ENCODE measurements at regions not wholly inside any gene's neighbourhood (a gene's known extent, or its start where the extent isn't known, plus 50 kb on each side); places are given as distances from the start of the nearest gene placed in this dataset.

DNA sequence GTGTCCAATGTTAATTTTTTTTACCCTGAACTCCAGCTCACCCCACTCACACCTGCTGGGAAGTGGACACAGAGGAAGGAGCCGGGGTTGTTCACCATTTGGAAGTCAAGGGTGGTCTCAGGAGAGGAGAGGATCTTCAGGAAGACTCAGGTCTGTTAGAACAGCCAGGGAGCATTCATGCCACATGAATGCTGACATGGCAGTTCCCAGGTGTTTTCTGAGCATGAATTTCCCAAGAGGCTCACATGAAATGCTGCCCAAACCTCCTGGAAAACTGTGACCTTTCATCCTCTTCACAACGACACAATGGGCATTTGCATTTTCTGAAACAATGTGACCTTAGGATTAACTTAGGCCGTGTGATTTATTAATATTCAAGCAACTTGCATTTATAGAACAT is 2409.2 kb downstream of the TP53TG3F start:
- H3K4me1 ChIP-seq (ENCODE audit: insufficient read depth, low read length, severe bottlenecking), result no peaks in the 10 kb centered on the region
- H3K79me2 ChIP-seq (ENCODE audit: insufficient read depth, low read length), result no peaks in the 10 kb centered on the region
- no peaks in the 10 kb centered on the region for H3K9me3 ChIP-seq (ENCODE audit: low read length)
- no peak overlapping the region for H3K4me3 ChIP-seq (ENCODE audit: low read depth, low read length, poor library complexity, severe bottlenecking)
- no peaks in the 10 kb centered on the region for H4K20me1 ChIP-seq (ENCODE audit: insufficient read depth, low read length)
- no peak overlapping the region for H3K4me2 ChIP-seq (ENCODE audit: low read length)
- H2AFZ ChIP-seq (ENCODE audit: low read length), result no peak overlapping the region
- no peaks in the 10 kb centered on the region for H3F3A ChIP-seq (ENCODE audit: insufficient read depth, low read length)
- H3K27me3 ChIP-seq (ENCODE audit: insufficient read depth, low read length), result no peaks in the 10 kb centered on the region
- H3K9me2 ChIP-seq (ENCODE audit: low read depth, low read length), result no peaks in the 10 kb centered on the region
- H3K27ac ChIP-seq (ENCODE audit: low read depth, low read length, poor library complexity, severe bottlenecking), result no peak overlapping the region
- TF ChIP-seq, protein P1, sequence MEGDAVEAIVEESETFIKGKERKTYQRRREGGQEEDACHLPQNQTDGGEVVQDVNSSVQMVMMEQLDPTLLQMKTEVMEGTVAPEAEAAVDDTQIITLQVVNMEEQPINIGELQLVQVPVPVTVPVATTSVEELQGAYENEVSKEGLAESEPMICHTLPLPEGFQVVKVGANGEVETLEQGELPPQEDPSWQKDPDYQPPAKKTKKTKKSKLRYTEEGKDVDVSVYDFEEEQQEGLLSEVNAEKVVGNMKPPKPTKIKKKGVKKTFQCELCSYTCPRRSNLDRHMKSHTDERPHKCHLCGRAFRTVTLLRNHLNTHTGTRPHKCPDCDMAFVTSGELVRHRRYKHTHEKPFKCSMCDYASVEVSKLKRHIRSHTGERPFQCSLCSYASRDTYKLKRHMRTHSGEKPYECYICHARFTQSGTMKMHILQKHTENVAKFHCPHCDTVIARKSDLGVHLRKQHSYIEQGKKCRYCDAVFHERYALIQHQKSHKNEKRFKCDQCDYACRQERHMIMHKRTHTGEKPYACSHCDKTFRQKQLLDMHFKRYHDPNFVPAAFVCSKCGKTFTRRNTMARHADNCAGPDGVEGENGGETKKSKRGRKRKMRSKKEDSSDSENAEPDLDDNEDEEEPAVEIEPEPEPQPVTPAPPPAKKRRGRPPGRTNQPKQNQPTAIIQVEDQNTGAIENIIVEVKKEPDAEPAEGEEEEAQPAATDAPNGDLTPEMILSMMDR (IDR thresholded peaks at IDR 0.05; ENCODE audit: low read length), result no peak
- TF ChIP-seq EZH2 (IDR thresholded peaks at IDR 0.05; ENCODE audit: borderline replicate concordance, low read length), result no peak
- no peak overlapping the region for H3K9ac ChIP-seq (ENCODE audit: low read length)
- H3K36me3 ChIP-seq (ENCODE audit: insufficient read depth, low read length), result no peaks in the 10 kb centered on the region

DNA sequence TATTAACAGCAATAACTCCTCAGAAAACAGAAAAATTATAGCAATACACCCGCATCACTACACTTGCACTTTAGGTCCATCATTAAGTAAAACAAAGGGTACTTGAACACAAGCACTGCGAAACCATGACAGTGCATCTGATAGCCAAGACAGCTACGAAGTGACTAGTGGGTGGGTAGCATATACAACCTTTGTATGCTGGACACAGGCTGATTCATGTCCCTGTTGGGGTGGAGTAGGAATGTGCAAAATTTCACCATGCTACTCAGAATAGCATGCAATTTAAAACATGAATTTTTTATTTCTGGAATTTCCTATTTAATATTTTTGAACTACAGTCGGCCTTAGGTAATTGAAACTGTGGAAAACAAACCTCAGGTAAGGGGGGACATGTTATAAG is 2414.1 kb downstream of the TP53TG3F start:
- H3K9me3 ChIP-seq (ENCODE audit: low read length), result no peaks in the 10 kb centered on the region
- no peak for TF ChIP-seq EZH2 (IDR thresholded peaks at IDR 0.05; ENCODE audit: borderline replicate concordance, low read length)
- TF ChIP-seq, protein P1 (IDR thresholded peaks at IDR 0.05; ENCODE audit: low read length), result no peak
- H3K4me3 ChIP-seq (ENCODE audit: low read depth, low read length, poor library complexity, severe bottlenecking), result no peak overlapping the region
- H3F3A ChIP-seq (ENCODE audit: insufficient read depth, low read length), result no peaks in the 10 kb centered on the region
- no peak overlapping the region for H2AFZ ChIP-seq (ENCODE audit: low read length)
- H4K20me1 ChIP-seq (ENCODE audit: insufficient read depth, low read length), result no peaks in the 10 kb centered on the region
- H3K4me1 ChIP-seq (ENCODE audit: insufficient read depth, low read length, severe bottlenecking), result no peaks in the 10 kb centered on the region
- H3K36me3 ChIP-seq (ENCODE audit: insufficient read depth, low read length), result no peaks in the 10 kb centered on the region
- H3K27ac ChIP-seq (ENCODE audit: low read depth, low read length, poor library complexity, severe bottlenecking), result no peak overlapping the region
- H3K27me3 ChIP-seq (ENCODE audit: insufficient read depth, low read length), result no peaks in the 10 kb centered on the region
- no peaks in the 10 kb centered on the region for H3K9me2 ChIP-seq (ENCODE audit: low read depth, low read length)
- no peak overlapping the region for H3K4me2 ChIP-seq (ENCODE audit: low read length)
- H3K9ac ChIP-seq (ENCODE audit: low read length), result no peak overlapping the region
- H3K79me2 ChIP-seq (ENCODE audit: insufficient read depth, low read length), result no peaks in the 10 kb centered on the region

DNA sequence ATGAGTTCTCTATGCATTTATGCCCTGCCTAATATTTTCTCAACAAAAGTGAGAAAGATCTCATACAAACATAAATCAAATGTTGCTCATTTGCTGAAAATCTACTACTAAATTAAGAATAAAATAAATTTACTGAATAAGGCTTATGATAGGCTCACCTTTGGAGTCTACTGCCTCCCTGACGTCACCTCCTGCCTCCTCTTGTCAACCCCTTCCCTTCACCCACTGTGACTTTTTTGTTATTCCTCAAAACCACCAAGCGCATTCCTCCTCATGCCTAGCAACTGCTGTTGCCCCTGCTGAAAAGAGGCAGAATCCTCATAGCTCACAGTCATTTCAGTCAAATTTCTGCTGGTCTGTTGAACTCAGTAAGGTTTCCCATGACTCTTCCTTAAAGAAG is 2422.2 kb downstream of the TP53TG3F start:
- H3K4me3 ChIP-seq (ENCODE audit: low read depth, low read length, poor library complexity, severe bottlenecking), result no peak overlapping the region
- H4K20me1 ChIP-seq (ENCODE audit: insufficient read depth, low read length), result no peaks in the 10 kb centered on the region
- TF ChIP-seq EZH2 (IDR thresholded peaks at IDR 0.05; ENCODE audit: borderline replicate concordance, low read length), result no peak
- TF ChIP-seq, protein P1 (IDR thresholded peaks at IDR 0.05; ENCODE audit: low read length), result no peak
- H3K4me1 ChIP-seq (ENCODE audit: insufficient read depth, low read length, severe bottlenecking), result no peaks in the 10 kb centered on the region
- no peaks in the 10 kb centered on the region for H3K36me3 ChIP-seq (ENCODE audit: insufficient read depth, low read length)
- H2AFZ ChIP-seq (ENCODE audit: low read length), result no peak overlapping the region
- no peaks in the 10 kb centered on the region for H3K9me2 ChIP-seq (ENCODE audit: low read depth, low read length)
- H3K4me2 ChIP-seq (ENCODE audit: low read length), result no peak overlapping the region
- no peaks in the 10 kb centered on the region for H3K9me3 ChIP-seq (ENCODE audit: low read length)
- H3K9ac ChIP-seq (ENCODE audit: low read length), result no peak overlapping the region
- no peaks in the 10 kb centered on the region for H3K27me3 ChIP-seq (ENCODE audit: insufficient read depth, low read length)
- H3K27ac ChIP-seq (ENCODE audit: low read depth, low read length, poor library complexity, severe bottlenecking), result no peak overlapping the region
- no peaks in the 10 kb centered on the region for H3F3A ChIP-seq (ENCODE audit: insufficient read depth, low read length)
- H3K79me2 ChIP-seq (ENCODE audit: insufficient read depth, low read length), result no peaks in the 10 kb centered on the region

Data from OCI-LY1 (cell line).